ENCODE measurements at regions not wholly inside any gene's neighbourhood (a gene's known extent, or its start where the extent isn't known, plus 50 kb on each side); places are given as distances from the start of the nearest gene placed in this dataset.
"Not testable (repeated sequence)": the region's sequence is repeated elsewhere in the genome, so short reads cannot be mapped to it uniquely, and the experiment has no call there.

GRCh38 chr10:80751940-80752339 lies 214.2 kb downstream of the SH2D4B start:
- no peak for DNase-seq

- no peak for DNase-seq
Measured at GRCh38 chr10:80753612-80754011, 215.9 kb downstream of the SH2D4B start.

GRCh38 chr10:80755893-80756292 lies 218.2 kb downstream of the SH2D4B start:
- no peak for DNase-seq

- no peak for DNase-seq
Measured at GRCh38 chr10:80759693-80760092, 222.0 kb downstream of the SH2D4B start.

- DNase-seq = no peak
Measured at GRCh38 chr10:80760914-80761371, 223.2 kb downstream of the SH2D4B start.

GRCh38 chr10:80767963-80768362 lies 230.3 kb downstream of the SH2D4B start:
- DNase-seq = no peak

GRCh38 chr10:80769700-80770160 lies 232.0 kb downstream of the SH2D4B start:
- DNase-seq = no peak

- DNase-seq = no peak
Measured at GRCh38 chr10:80770239-80770638, 232.5 kb downstream of the SH2D4B start.

GRCh38 chr10:80771285-80771684 lies 233.6 kb downstream of the SH2D4B start:
- DNase-seq = no peak

GRCh38 chr10:80771902-80772555 lies 234.3 kb downstream of the SH2D4B start:
- DNase-seq = no peak

GRCh38 chr10:80772596-80772995 lies 234.9 kb downstream of the SH2D4B start:
- no peak for DNase-seq

GRCh38 chr10:80784695-80785094 lies 247.0 kb downstream of the SH2D4B start:
- no peak for DNase-seq

- DNase-seq = no peak
Measured at GRCh38 chr10:80786322-80786721, 248.6 kb downstream of the SH2D4B start.

GRCh38 chr10:80787952-80788351 lies 250.2 kb downstream of the SH2D4B start:
- DNase-seq = no peak

- no peak for DNase-seq
Measured at GRCh38 chr10:80794994-80795393, 257.3 kb downstream of the SH2D4B start.

- no peak for DNase-seq
Measured at GRCh38 chr10:80805343-80806020, 267.8 kb downstream of the SH2D4B start.

- no peak for DNase-seq
Measured at GRCh38 chr10:80814147-80814652, 276.5 kb downstream of the SH2D4B start.

- no peak for DNase-seq
Measured at GRCh38 chr10:80829151-80829550, 291.4 kb downstream of the SH2D4B start.

GRCh38 chr10:80829562-80829961 lies 291.9 kb downstream of the SH2D4B start:
- no peak for DNase-seq

GRCh38 chr10:80832693-80833092 lies 295.0 kb downstream of the SH2D4B start:
- not testable (repeated sequence) for DNase-seq

GRCh38 chr10:80855348-80855971 lies 317.8 kb downstream of the SH2D4B start:
- no peak for DNase-seq

GRCh38 chr10:80856186-80856585 lies 318.5 kb downstream of the SH2D4B start:
- DNase-seq = no peak

- not testable (repeated sequence) for DNase-seq
Measured at GRCh38 chr10:80859279-80859678, 321.6 kb downstream of the SH2D4B start.

GRCh38 chr10:80860719-80861118 lies 323.0 kb downstream of the SH2D4B start:
- peak; percentile 1 for DNase-seq
